C4-2B (cell line): ENCODE measurements at regions not wholly inside any gene's neighbourhood (a gene's known extent, or its start where the extent isn't known, plus 50 kb on each side); places are given as distances from the start of the nearest gene placed in this dataset.
A peak's percentile ranks its signal among the peaks of the same experiment; 100 is the strongest.

Source experiments
- H3K27ac ChIP-seq: fragments of 450-650 bp; 2 replicates; pipeline ENCODE4 v1.5.1; 2017
- CTCF ChIP-seq: fragments of 450-650 bp; conservative IDR thresholded peaks from 2 replicates; pipeline ENCODE4 v1.5.1; 2017; ENCODE audit warnings: mild to moderate bottlenecking
- ZFX ChIP-seq: fragments of 450-650 bp; IDR thresholded peaks from 2 replicates; pipeline ENCODE4 v1.6.1; 2017

- TF ChIP-seq CTCF (peak; percentile 85), ZFX (no peak)
Measured at GRCh38 chr15:70466895-70467529, 296.3 kb downstream of the UACA start.

GRCh38 chr15:70466305-70466704 is 297.1 kb downstream of the UACA start:
- no peak overlapping the region for H3K27ac ChIP-seq
- no peak for TF ChIP-seq ZFX
- TF ChIP-seq CTCF, result no peak

More at GRCh38 chr15:70466895-70467529, 296.3 kb downstream of the UACA start:
- H3K27ac ChIP-seq, result no peak overlapping the region

DNA sequence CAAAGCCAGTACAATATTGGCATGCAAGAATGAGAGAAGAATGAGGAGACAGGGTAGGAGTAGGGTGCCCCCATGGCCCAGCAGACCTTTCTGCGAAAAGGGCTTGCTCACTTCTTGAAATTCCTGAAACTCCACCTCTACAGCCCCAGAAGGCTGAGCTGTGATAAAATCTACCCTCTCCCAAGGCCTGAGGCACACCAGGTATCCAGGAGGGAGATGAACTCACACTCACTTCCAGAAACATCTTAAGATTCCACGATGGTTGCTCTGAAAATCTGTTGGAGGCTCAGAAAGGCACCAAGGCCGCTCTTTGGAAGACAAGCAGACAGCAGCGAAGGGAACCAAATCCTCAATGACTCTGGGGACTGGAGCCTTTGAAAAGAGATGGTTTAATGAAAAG is 297.5 kb downstream of the UACA start:
- no peak overlapping the region for H3K27ac ChIP-seq

DNA sequence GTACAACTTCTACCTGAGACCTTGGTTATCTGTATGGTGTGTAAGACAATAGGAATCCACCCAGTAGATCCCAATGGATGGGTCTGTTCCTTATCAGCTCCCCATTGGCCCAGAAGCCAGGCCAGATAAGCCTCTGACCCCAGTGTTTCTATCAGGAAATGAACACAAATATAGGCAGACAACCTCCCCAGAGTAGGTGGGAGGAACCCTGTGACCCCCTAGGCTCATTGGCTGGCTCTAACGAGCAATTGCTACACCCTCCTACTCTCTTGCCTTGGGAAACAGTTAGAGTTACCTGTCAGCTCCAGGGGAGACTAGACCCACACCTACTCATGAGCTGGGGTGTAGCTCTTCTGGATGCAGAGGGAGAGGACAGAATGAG is 299.9 kb downstream of the UACA start:
- TF ChIP-seq ZFX (no peak), CTCF (no peak)
- no peak overlapping the region for H3K27ac ChIP-seq

More for the DNA sequence above, 297.5 kb downstream of the UACA start:
- TF ChIP-seq CTCF, result no peak
- TF ChIP-seq ZFX, result no peak

DNA sequence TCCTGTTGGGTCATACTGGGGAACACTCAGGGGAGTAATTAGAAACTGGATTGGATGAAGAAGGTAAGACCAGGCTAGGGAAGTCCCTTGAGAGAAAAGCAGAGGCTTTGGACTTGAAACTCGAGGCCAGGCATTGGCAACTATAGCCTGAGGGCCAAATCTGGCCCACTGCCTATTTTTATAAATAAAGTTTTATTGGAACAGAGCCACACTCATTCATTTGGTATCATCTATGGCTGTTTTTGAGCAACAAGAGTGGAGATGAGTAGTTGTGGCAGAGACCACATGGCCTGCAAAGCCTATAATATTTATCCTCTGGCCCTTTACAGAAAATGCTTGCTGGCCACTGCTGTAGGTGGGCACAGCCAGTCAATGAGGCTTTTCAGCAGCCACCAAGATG is 301.4 kb downstream of the UACA start:
- H3K27ac ChIP-seq, result no peak overlapping the region
- no peak for TF ChIP-seq CTCF
- TF ChIP-seq ZFX, result no peak

GRCh38 chr15:70461017-70461416 is 302.3 kb downstream of the UACA start:
- no peak overlapping the region for H3K27ac ChIP-seq
- TF ChIP-seq ZFX, result no peak
- no peak for TF ChIP-seq CTCF

GRCh38 chr15:70459312-70459711 is 304.0 kb downstream of the UACA start:
- TF ChIP-seq CTCF (no peak), ZFX (no peak)

More at GRCh38 chr15:70459312-70459711, 304.0 kb downstream of the UACA start:
- no peak overlapping the region for H3K27ac ChIP-seq
